Activated CD4-positive, CD25-positive, alpha-beta regulatory T cell treated with anti-CD3 and anti-CD28 coated beads, Interleukin-2, amount 50 U/mL, for 72 hours (primary cell): ENCODE measurements at regions not wholly inside any gene's neighbourhood (a gene's known extent, or its start where the extent isn't known, plus 50 kb on each side); places are given as distances from the start of the nearest gene placed in this dataset.

Source experiments
- DNase-seq: peaks from one replicate; pipeline ENCODE4 v3.0.0; 2021

GRCh38 chr11:123253223-123253622 is 58.2 kb upstream of the CLMP start:
- no peak for DNase-seq

DNA sequence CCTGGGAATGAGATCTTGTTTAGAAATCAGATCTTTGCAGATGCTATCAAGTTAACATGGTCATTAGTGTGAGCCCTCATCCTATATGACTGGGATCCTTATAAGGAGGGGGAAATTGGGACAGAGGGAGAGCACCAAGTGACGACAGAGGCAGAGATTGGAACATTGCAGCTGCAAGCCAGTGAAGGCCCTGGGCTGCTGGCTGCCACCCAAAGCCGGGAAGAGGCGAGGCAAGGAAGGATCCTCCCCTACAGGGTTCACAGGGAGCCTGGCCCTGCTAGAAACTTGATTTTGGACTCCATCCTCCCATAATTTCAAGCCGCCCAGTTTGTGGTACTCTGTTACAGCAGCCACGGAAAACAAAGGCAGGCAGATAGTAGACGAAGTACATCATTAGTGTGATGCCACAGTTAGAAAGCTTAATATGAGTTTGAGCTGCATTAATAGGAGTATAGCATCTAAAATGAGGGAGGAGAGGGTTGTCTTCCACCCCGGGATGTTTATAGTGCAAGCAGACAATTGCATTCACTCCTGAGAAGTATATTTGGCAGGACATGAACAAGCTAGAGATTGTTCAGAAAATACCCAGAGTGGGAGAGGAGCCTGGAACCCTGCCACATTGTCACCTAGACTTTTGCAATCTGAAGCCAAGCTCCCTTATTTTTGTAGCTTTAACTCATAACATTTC is 56.8 kb upstream of the CLMP start:
- DNase-seq: no peak

- no peak for DNase-seq
These were observed 56.0 kb upstream of the CLMP start for GRCh38 chr11:123250892-123251656.

- no peak for DNase-seq
These were observed 54.3 kb upstream of the CLMP start for GRCh38 chr11:123249354-123249753.

DNA sequence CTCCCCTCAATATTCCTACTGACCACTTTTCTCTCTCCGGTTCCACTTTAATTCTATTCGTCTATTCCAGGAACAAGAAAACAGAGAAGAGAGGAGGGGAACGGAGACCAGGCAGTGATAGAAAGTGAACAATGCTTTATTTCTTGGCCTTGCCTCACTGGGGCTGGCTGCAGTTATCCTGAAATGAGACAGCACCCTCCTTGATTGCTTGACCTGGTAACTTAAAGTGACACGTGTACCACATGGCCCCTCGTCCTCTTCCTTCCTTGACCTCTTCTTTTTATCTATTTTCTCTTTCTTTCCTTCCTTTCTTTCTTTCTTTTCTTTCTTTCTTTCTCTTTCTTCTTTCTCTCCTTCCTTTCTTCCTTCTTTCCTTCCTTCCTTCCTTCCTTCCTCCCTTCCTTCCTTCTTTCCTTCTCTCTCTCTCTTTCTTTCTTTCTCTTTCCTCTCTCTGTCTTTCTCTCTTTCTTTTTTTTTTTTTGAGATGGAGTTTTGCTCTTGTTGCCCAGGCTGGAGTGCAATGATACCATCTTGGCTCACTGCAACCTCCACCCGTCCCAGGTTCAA is 52.8 kb upstream of the CLMP start:
- no peak for DNase-seq

DNA sequence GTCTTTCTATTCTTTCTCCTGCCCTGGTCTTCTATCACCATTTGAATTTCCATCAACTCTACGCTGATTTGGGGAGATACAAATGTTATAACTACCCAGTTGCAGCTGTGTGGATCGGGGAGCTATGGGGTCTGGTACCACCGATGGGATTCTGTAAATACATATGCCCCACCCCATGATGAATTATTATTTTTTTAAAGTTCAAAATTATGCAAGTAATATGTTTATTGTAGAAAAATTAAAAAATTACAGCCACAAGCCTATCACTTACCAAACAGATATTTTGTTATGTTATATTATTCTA is 52.4 kb upstream of the CLMP start:
- DNase-seq: no peak

DNA sequence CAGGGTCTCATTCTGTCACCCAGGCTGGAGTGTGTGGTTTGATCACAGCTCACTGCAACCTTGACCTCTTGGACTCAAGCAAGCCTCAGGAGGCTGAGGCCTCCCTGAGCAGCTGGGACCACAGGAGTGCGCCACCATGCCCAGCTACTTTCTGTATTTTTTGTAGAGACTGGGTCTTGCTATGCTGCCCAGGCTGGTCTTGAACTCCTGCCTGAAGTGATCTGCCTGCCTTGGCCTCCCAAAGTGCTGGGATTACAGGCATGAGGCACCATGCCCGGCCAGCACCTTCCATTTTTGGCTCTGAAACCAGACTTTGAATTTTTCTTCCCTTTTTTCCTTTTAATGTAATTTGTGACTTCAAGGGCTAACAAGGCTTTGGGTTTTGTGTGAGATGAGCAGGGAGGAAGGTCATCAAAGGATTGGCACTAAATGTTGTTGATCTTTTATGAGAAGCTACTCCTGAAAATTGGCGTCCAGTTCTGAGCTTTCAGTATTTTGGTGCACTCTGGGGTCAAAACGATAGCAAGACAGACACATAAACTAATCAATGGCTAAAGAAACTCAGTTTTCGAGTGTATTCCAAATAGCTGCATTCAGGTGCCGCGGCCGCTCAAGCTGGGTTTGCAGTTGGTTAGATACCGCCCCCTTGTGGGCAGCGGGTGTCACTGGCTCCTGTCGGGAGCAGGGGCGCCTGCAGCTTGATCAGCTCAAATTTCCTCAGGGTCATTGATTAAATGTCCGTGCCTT is 51.9 kb upstream of the CLMP start:
- peak; percentile 80 for DNase-seq

DNA sequence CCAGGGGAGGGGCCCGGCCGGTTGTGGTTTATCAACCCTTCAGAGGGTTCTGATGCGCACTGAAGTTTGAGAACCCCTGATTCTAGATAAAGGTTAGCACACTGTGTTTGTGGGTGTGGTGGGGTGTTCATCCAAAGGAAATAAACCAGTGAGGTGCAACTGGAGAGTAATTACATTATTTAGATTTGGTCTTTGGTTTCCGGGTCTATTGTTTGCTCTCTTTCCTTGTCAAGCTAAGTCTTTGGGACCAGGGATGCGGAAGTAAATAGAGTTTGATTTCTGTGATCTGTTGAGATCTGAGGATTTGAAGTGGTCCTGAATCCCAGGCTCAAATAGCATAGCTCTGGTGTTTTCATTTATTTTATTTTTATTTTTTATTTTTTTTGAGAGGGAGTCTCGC is 50.5 kb upstream of the CLMP start:
- DNase-seq: no peak
